ENCODE measurements at regions not wholly inside any gene's neighbourhood (a gene's known extent, or its start where the extent isn't known, plus 50 kb on each side); places are given as distances from the start of the nearest gene placed in this dataset.
"Not testable (repeated sequence)": the region's sequence is repeated elsewhere in the genome, so short reads cannot be mapped to it uniquely, and the experiment has no call there.

DNA sequence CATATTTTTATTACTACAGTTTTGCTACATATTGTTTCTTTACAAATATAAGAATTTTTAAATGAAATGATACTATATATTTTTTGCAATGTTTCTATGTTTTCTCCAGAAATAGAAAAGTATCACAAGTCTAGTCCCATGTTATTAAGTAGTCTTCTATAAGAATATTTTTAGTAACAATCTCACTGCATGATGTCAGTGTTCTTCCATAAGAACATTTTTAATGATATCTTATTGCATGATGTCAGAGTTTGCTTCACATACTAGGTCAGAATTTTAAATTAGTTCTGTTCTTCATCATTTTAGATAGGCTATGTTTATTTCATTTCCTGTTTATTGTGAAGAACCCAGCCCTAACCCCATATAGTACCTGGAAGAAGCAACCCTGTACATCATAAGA is 265.3 kb upstream of the IL12A start:
- no peak for DNase-seq (ENCODE audit: low read depth in 3 of 3)

DNA sequence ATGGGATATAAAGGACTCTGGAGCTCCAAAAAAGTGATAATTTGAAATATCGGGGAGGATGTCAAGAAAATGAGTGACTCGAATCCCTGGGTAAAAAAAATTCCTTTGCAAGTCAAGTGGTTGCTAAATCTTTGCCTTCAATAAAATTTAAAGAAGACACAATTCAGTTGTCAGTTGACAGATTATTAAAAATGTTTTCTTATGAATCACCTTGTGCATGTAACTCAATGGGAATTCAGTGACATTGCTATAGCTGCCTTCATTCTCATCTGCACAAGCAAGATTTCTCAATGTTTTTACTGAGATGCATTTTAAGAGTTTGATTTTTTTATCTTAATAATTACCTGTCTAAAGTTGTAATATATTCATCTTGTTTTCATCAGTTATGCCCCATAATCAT is 264.0 kb upstream of the IL12A start:
- DNase-seq (ENCODE audit: low read depth in 3 of 3) = no peak

DNA sequence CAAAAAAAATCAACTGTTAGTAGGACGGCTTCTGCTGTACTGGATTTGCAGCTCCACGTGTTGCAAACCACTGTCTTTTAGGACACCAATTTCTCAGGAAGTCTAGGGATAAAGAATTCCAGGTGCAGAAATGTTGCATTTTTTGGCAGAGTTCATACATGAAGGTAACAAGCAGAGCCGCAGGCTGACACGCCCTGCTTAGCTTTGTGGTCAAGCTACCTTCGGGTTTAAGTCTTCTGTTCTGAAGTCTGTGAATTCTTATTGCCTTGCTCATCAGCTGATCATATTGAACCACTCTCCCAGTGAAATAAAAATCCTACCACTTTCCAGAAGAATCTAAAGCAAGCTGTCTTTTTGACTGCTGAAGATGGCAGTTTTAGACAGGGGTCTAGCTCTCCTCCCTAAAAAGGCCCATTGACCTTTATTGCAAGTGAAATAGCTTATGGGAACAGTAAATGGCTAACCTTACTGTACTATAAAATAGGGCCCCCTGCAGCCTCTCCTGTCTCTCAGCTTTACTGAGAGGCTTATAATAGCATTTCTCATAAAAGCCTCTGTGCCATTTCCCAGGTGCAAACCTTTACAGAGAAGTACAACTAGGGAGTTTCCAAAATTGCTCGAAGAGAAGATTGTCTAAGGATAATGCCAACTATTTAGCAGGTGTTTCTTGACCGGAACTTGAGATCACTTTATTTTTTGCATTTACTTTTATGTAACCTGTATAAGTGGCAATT is 262.2 kb upstream of the IL12A start:
- no peak for DNase-seq (ENCODE audit: low read depth in 3 of 3)

DNA sequence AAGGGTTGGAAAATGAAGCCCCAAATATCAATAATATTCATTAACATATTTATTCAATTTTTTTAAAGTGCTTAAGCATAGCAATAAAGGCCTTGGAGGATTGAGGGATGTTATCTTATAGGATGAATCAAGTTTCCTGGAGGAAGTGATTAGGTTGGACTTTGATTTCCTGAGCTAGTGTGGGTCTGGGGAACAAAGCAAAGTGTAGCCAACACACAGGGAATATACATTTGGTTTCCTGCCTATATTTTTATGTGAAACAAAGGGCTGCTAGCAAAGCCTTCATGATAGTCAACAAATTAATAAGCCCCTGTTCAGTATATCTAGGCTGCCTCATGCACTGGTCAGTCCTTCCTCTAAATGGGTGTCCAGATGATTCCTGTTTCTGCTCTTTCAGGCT is 261.1 kb upstream of the IL12A start:
- DNase-seq (ENCODE audit: low read depth in 3 of 3) = no peak

DNA sequence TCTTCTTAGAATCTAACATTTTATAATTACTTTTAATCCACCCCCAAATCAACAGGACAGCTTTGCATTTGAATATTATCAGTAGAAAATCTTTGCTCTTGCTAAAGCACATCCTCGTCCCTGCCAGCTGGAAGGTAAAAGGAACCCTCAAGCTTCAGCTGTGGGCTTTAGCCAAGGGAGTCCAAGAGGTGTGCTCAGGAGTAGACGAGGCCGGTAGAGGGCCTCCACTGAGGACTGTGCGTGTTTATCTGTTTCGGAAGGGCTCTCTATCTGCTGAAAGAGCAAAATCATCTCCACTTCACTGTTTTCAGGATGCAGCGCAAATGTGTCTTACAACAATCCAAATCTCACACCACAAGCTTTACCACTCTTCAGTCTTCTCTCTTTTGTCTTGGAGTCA is 257.4 kb upstream of the IL12A start:
- no peak for DNase-seq (ENCODE audit: low read depth in 3 of 3)

DNA sequence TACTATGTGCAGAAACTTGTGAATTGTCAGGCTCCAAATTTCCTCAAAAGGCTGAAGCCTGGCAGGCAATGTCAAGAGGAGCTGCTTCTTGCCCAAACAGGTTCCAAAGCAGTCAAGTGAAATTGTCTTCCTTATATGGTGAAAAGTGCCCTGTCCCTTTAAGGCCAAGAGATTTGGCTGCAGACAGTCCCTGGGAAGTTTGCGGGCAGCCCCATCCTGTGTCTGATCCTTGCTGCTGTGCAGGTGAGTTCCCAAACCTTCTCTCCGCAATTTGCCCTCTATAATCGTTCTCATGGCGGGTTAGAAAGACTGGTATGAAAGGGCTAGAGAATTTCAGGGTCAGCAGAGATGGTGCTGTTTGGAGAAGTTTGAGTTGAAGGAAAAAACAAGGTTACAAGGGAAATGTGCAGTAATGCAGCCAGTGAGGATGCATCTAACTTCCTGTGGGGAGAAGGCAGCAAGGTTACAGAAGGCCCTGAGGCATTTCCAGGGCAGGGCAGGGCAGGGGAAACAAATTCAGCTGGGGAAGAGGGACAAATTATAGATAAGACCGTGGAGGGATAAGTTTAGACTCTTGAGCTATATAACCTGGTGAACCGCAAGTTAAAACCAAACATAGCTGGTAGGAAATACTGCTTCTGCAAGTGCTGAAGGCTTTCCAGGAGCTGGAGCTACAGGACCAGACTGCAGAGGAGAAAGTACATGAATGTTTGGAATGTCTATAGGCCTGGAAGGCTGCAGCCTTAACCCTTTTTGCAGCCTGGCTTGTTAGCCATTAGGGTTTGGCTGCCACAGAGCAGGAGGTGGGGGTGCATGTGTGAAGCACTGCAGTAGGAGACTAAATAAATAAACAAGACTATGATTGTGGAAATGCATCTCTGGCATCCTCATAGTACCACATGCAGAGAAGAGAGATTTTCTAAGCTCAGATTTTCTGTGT is 256.2 kb upstream of the IL12A start:
- no peak for DNase-seq (ENCODE audit: low read depth in 3 of 3)

DNA sequence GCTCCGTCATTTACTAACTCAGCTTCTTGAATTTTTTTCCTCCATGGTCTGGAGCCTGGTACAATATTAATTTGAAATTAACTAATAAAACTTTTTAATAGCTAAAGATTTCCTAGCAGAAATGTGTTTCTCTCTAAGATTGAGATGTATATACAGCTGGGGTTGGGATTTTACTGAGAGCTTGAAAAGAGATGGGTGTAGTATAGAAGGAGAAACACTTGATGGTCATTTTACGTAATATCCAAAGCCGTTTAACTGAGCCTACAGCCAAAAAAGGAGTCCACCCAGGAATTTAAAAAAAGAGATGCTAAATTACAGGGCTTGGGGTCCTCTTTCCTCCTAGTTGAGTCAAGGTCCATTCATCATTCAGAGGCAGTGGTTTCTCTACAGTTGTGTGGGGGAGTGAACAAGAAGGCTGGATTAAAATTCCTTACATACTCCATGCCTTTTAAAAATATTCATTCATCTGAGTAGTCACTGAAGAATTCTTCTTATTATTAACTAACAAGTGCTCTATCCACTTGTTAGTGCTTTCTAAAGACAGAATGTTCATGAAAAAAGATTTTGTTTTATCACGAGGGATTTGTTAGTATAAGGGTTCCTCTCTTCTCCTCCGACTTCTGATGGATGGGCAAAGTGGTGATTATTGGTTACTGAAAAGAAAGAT is 255.3 kb upstream of the IL12A start:
- no peak for DNase-seq (ENCODE audit: low read depth in 3 of 3)

DNA sequence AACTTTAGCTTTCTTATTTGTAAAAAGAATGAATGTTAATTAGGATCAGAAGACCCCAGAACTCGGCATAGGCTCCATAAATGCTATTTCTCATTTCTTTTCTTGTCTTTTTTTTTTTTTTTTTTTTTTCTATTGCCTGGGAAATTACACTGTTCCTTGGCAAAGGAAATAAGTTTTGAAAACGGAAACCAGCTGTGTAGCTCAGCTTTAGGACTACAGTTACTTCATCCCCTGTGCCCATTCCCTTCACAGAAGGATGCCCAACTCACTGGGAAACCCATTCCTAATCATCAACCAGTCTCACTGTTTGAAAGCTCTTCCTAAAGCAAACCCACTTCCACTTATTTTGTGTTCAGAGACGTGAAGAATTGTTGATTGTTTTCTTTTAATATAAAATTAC is 254.0 kb upstream of the IL12A start:
- DNase-seq (ENCODE audit: low read depth in 3 of 3) = no peak

DNA sequence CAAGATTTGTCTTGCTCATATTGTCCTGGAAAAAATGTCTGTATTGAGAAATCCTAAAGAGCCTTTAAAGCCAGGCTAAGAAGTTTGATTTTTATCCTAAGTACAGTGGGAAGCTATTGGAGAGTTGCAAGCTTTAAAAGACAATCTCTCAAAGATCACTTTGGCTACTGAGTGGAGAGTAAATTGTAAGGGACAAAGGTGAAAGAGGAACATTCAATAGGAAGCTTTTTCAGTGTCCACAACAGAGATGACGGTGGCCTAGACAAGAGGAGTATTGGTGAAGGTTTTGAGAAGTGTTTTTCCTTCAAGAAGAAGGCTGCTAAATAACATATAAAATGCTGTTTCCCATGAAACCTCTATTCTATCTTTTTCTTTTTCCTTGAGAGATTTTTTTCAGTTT is 249.5 kb upstream of the IL12A start:
- DNase-seq (ENCODE audit: low read depth in 3 of 3) = no peak

DNA sequence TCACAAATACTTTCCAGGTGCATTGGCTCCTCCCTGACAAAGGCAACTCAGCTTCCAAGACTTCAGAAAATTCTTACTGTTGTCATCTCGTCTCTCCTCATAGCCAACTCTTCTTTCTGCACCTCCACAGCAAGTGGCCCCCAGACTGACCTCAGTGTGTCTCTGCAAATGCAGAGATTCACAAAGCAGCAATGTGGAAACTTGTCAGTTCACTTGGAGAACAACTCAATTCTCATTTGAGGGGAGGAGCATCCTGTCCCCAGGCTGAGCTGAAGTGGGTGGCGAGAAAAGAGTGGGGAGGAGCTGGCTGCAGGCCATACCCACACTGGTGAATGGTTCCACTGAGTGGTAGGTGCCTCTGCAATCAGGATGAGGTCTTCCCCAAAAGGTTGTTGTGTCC is 248.7 kb upstream of the IL12A start:
- DNase-seq (ENCODE audit: low read depth in 3 of 3) = no peak

DNA sequence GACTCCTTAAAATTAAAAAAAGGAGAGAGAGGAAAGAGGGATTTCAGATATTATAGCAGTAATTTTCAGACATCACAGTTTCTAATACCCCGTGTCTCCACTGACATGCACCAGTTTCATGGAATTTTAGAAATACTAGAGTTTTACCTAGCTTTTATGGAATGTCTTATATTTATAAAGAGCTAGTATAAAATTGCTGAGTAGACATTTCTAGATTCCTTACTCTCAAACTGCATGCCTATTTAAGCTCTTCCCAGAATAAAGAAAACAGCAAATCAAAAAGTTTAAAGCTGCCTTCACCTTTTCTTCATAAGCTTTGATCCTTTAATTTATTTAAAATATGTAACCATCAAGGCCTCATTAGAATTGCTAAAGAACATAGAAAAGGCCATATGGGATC is 247.4 kb upstream of the IL12A start:
- DNase-seq (ENCODE audit: low read depth in 3 of 3) = no peak

DNA sequence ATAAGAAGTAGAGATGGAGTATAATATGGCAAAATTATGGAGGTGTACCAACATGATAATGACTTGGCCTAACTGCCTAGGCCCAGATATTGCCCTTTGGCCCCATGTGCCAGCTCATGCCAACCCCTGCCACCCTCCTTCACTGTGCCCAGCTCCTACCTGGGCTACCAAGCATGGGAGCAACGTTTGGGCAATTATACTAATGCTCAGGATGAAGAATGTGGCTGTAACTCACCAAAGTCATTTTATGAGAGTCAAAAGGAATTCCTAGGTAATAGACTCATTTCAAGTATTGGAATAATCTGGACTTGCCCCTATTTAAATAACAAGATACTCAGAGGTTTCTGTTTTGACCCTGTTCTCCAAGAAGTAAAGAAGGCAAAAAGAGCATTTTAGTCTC is 240.2 kb upstream of the IL12A start:
- DNase-seq (ENCODE audit: low read depth in 3 of 3) = no peak

DNA sequence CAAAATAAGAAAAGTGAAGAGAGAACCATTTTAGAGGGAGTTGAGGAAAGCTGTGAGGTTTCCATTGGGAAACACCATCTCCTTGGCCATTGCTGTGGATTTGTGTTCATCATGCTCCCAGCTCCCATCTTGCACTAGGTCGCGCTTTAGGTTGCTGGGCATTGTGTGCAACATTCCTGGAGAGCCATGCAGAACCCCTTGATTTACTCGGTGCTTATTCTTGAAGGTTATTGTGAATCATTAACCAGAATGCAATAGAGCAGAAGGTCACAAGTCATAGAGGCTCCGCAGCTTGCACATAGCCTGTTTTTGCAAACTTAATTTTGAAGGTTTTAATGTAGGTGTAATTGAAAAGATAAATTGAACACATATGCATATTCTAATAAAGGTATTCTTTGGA is 239.2 kb upstream of the IL12A start:
- no peak for DNase-seq (ENCODE audit: low read depth in 3 of 3)

DNA sequence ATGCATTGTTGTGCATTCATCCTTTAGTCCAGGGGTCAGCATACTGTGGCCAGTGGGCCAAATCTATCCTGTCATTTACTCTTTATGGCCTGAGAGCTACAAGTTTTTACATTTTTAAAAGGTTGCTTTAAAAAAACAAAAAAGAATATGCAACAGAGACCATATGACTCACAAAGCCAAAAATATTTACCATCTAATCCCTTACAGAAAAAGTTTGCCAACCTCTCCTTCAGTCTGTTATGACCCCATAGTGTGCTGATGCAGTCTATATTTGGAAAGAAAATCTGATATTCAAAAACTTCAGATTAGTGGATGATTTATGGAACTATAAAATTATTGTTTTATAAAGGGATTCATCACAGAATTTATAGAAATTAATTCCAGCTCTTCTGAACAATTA is 237.5 kb upstream of the IL12A start:
- DNase-seq (ENCODE audit: low read depth in 3 of 3) = no peak

DNA sequence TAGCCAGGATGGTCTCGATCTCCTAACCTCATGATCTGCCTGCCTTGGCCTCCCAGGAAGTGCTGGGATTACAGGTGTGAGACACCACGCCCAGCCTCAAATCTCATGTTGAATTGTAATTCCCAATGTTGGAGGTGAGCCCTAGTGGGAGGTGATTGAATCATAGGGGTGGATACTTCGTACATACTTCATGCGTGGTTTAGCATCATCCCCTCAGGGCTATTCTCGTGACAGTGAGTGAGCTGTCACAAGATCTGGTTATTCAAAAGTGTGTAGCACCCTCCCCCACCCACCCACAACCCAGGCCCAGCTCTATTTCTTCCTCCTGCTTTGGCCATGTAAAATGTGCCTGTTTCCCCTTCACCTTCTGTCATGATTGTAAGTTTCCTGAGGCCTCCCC is 236.9 kb upstream of the IL12A start:
- no peak for DNase-seq (ENCODE audit: low read depth in 3 of 3)

DNA sequence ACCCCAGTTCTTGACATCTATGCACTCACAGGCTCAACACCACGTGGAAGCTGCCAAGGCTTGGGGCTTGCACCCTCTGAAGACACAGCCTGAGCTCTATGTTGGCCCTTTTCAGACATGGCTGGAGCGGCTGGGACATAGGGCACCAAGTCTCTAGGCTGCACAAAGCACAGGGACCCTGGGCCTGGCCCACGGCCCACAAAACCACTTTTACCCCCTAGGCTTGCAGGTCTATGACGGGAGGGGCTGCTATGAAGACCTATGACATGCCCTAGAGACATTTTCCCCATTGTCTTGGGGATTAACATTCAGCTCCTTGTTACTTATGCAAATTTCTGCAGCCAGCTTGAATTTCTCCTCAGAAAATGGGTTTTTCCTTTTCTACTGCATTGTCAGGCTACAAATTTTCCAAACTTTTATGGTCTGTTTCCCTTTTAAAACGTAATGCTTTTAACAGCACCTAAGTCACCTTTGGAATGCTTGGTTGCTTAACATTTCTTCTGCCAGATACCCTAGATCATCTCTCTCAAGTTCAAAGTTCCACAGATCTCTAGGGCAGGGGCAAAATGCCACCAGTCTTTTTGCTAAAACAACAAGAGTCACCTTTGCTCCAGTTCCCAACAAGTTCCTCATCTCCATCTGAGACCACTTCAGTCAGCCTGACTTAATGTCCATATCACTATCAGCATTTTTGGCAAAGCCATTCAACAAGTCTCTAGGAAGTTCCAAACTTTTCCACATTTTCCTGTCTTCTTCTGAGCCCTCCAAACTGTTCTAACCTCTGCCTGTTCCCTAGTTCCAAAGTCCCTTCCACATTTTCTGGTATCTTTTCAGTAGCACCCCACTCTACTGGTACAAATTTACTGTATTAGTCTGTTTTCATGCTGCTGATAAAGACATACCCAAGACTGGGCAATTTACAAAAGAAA is 232.1 kb upstream of the IL12A start:
- DNase-seq (ENCODE audit: low read depth in 3 of 3) = not testable (repeated sequence)

DNA sequence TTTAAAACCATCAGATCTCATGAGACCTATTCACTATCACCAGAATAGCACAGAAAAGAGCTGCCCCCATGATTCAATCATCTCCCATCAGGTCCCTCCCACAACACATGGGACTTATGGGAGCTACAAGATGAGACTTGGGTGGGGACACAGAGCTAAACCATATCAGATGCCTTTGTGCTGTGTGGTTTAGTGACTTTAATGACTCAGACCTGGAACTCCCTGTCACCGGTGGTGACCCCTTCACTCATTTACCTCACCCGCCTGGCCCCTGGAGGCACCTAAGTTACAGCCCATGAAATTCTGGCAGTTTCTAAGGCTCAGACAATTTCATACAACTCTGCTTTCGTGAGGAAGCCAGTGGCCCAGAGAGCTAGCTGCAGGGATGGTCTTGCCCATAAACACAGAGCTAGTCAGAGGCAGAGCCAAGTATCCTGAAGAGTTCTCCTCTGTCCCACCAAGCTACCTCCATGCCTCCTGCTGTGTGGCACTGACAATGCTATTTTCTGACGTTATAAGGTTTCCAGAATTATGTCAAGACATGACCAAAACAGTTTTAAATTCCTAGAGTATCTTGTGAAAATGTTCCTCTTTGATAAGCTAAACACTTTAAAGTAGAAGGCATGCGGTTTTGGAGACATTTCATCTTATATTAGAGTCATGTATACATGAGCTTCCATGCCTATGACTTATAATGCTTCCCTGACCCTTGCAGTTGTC is 231.1 kb upstream of the IL12A start:
- DNase-seq (ENCODE audit: low read depth in 3 of 3) = no peak

DNA sequence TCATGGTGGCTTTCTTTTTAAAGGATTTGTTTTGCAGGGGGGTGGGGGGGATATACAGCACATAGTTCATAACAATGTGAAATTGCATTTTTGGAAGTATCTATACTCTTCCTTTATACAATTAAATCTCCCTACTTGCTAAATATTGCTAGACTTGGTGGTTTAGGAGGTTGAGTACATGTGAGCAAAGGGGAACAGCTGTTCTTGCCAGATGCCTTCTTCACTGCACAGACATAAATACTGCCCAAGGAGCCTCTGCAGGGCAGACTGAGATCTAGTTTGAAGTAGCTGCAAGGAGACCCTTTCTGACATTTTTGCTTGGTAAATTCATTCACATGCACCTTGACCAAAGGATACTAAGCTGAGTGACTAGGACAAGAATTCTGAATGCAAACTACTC is 228.6 kb upstream of the IL12A start:
- DNase-seq (ENCODE audit: low read depth in 3 of 3) = no peak

DNA sequence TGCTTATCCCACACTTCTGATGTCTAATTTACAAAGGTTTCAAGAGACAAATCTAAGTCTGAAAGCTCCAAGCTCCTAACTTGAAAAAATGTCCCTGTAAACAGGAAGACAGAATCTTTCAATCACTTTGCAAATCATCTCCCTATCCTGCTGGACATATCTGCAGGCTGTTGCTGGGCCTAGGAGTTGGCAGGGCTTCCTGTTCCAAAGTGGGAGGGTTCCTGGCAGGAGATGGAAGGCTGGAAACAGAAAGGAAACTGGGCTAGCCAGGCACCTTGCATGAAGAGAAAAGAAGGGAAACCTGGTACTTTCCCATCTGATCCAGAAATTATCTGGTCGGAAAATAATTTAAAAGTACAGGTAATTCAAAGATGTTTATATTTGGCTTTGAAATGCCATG is 227.3 kb upstream of the IL12A start:
- no peak for DNase-seq (ENCODE audit: low read depth in 3 of 3)

DNA sequence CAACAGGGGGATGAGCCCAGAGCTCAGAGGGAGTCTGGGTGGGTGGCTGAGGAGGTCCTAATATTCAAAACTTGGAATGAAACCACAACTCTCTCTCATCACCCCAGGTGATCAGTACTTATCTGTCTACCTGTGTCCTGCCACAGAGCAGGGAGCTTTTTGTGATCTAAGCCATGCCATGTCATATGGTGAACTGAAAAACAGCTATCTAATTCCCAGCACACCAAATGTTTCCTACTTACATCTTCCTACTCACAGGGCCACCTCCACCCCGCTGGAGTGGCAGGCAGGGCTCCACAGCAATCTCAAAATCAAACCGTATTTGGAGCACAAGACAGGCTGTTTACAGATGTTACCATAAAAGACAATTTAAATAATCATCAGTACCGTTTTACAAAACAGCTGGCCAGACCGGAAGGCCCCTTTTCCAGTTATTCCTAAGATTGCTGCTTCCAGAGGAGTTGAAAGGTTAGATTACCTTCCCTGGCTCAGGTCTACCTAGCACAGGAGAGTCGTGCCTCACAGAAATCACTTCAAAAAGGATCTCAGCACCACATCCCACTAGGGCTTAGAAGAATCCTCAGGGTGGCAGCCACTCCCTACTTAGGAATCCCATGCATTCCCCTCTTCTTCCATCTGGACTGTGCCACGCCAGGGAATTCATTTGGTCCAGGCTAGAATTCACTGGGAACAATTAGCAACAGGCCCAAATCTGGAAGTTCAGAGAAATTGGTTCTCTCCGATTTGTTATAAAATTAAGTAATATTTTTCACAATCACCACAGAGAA is 226.6 kb upstream of the IL12A start:
- DNase-seq (ENCODE audit: low read depth in 3 of 3) = no peak

Data from stimulated activated CD4-positive, alpha-beta T cell treated with anti-CD3 and anti-CD28 coated beads, TNF-alpha, amount 100 ng/mL, for 24 hours (primary cell).